IMR-90 (cell line): ENCODE measurements at regions not wholly inside any gene's neighbourhood (a gene's known extent, or its start where the extent isn't known, plus 50 kb on each side); places are given as distances from the start of the nearest gene placed in this dataset.

Experiments used
- BHLHE40 ChIP-seq: fragments of 150-350 bp; IDR thresholded peaks from 2 replicates; pipeline ENCODE4 v1.6.1; 2016; ENCODE audit warnings: mild to moderate bottlenecking, low read depth, low read length
- CEBPB ChIP-seq: IDR thresholded peaks from 2 replicates; pipeline ENCODE4 v1.6.1; 2012; ENCODE audit warnings: low read depth, low read length, improper control_type of control experiment
- CHD1 ChIP-seq: IDR thresholded peaks from 2 replicates; pipeline ENCODE4 v1.6.1; 2012; ENCODE audit warnings: low read depth, low read length, improper control_type of control experiment
- POLR2A ChIP-seq: IDR thresholded peaks from 2 replicates; pipeline ENCODE4 v1.6.1; 2012; ENCODE audit warnings: mild to moderate bottlenecking, low read depth, low read length
- RCOR1 ChIP-seq: IDR thresholded peaks from 2 replicates; pipeline ENCODE4 v1.6.1; 2012; ENCODE audit warnings: mild to moderate bottlenecking, low read length, improper control_type of control experiment; ENCODE audit not compliant: insufficient replicate concordance
- RFX5 ChIP-seq: IDR thresholded peaks from 2 replicates; pipeline ENCODE4 v1.8.0; 2012; ENCODE audit warnings: low read depth, mild to moderate bottlenecking, low read length, moderate library complexity
- SMC3 ChIP-seq: fragments of 150-350 bp; IDR thresholded peaks from 2 replicates; pipeline ENCODE4 v1.6.1; 2016; ENCODE audit warnings: low read depth, mild to moderate bottlenecking, antibody characterized with exemption, low read length, moderate library complexity
- TF ChIP-seq, protein P1 (sequence below): conservative IDR thresholded peaks from 2 replicates; pipeline ENCODE4 v1.5.1; 2012; ENCODE audit warnings: mild to moderate bottlenecking, low read depth, low read length, improper control_type of control experiment

DNA sequence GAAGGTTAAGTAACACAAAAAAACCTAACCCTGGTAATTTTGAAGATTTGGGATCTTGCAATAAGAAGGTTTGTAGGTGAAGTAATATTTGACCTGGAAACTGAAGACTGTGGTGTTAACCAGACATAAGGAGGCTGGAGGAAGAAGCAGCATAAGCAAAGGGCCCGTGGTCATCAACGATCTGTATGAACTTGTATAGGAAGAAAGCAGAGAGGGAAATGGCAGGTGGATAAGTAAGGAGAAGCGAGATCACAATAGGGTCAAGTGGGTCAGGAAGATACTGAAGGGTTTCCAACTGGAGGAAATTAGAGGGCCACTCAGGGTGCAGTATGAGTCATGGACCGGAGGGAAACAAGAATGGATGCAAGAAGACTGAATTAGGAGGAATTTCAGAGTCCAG lies 103.8 kb upstream of the SORBS2 start:
- TF ChIP-seq, protein P1, sequence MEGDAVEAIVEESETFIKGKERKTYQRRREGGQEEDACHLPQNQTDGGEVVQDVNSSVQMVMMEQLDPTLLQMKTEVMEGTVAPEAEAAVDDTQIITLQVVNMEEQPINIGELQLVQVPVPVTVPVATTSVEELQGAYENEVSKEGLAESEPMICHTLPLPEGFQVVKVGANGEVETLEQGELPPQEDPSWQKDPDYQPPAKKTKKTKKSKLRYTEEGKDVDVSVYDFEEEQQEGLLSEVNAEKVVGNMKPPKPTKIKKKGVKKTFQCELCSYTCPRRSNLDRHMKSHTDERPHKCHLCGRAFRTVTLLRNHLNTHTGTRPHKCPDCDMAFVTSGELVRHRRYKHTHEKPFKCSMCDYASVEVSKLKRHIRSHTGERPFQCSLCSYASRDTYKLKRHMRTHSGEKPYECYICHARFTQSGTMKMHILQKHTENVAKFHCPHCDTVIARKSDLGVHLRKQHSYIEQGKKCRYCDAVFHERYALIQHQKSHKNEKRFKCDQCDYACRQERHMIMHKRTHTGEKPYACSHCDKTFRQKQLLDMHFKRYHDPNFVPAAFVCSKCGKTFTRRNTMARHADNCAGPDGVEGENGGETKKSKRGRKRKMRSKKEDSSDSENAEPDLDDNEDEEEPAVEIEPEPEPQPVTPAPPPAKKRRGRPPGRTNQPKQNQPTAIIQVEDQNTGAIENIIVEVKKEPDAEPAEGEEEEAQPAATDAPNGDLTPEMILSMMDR: no peak
- TF ChIP-seq POLR2A (no peak), CHD1 (no peak), RFX5 (no peak), BHLHE40 (no peak), CEBPB (no peak), RCOR1 (no peak), SMC3 (no peak)
